Limb (tissue), 2 donors: ENCODE measurements at regions not wholly inside any gene's neighbourhood (a gene's known extent, or its start where the extent isn't known, plus 50 kb on each side); places are given as distances from the start of the nearest gene placed in this dataset.
"Not testable (repeated sequence)": the region's sequence is repeated elsewhere in the genome, so short reads cannot be mapped to it uniquely, and the experiment has no call there.

Source experiments
- DNase-seq, 2 donors: peaks; one replicate each; pipeline ENCODE4 v3.0.0-alpha.2; 2016; ENCODE audit errors: extremely low spot score in 2 of 2

DNA sequence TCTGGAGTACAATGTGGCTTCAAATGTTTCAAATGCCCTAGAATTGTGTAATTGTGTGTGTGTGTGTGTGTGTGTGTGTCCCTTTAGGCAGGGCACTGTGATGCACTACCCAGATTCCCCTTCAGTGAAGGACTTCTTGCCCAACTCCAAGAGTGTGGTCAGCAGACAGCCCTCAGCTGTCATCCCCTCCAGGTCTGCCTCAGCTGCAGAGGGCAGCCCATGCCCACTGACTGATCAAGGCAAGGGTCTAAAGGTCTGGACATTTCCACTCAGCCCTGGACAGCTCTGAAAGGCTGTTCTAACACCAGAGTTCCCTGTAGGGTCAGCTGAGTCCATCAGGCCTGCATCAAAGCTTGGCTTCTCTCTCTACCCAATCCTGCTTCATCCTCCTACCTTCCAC is 83.9 kb upstream of the USP9X start:
- DNase-seq: no peak

DNA sequence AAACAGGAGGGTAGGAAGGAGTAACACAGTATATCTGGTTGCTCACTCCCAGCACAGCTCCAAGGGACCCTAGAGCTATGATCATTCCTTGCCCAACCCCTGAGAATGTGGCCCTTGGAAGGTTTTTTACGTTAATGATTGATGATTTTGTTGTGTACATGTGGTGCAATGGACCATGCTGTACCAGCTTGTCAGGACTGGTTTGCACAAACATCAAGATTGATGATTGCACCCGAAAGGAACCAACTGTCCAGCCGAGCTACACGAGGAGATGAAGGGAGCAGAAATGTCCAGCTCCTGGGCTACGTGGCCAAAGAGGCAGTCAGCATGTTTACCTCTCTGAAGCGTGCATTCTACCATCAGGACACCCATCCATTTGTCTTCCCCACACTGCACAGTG is 83.2 kb upstream of the USP9X start:
- DNase-seq: no peak

DNA sequence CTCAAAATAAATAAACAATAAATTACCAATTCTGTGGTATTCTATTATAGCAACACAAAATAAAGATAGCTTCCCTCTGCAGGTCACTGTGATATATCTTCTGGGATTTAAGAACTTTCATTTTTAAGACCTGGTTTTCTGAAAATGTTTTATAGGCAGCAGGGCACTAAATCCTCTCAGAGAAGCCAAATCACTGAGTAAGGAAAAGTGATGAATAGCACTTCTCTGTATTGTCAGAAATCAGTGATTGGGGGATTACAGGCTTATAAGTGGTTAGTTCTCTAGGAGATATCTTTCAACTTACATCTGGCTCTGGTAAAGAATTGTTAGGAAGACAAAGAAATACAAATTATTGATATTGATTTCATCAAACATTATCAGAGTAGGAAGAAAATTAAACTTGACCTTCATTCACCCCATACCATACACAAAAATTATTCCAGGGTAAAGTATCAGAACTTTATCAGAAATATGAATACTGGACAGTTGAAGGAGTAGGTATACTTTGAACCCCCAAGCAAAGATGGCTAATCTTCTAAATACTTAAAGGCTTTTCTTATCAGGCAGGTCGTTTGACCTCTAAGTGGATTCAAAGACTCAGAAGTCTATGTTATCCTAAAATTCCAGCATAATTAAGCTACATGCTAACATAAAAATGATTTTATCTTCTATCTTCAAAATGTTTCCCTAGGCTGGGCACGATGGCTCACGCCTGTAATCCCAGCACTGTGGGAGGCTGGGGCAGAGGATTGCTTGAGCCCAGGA is 81.6 kb upstream of the USP9X start:
- no peak for DNase-seq

DNA sequence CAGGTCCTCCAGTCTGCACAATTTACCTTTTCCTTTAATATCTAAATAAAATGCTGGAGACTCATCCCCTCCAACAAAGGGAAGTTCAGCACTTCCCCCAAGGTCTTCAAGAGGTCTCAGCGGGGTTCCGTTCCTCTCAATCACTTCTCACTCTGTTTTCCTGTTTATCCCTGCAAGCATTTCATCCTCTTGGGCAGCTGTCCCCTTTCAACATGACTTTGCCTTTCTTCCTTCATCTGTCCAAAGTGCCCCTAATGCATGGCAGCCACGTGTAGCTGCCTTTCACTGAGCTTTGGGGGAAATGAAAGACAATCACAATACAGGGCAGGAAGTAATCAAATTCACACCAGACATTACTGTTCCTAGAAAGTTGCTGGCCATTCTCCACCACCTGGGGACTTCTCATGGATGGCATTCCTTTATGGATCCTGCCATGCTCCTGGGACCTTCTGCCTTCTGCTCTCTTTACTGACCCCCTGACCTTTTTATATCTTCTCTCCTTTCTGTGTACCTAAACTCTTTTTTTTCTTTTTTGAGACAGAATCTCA is 79.7 kb upstream of the USP9X start:
- no peak for DNase-seq

DNA sequence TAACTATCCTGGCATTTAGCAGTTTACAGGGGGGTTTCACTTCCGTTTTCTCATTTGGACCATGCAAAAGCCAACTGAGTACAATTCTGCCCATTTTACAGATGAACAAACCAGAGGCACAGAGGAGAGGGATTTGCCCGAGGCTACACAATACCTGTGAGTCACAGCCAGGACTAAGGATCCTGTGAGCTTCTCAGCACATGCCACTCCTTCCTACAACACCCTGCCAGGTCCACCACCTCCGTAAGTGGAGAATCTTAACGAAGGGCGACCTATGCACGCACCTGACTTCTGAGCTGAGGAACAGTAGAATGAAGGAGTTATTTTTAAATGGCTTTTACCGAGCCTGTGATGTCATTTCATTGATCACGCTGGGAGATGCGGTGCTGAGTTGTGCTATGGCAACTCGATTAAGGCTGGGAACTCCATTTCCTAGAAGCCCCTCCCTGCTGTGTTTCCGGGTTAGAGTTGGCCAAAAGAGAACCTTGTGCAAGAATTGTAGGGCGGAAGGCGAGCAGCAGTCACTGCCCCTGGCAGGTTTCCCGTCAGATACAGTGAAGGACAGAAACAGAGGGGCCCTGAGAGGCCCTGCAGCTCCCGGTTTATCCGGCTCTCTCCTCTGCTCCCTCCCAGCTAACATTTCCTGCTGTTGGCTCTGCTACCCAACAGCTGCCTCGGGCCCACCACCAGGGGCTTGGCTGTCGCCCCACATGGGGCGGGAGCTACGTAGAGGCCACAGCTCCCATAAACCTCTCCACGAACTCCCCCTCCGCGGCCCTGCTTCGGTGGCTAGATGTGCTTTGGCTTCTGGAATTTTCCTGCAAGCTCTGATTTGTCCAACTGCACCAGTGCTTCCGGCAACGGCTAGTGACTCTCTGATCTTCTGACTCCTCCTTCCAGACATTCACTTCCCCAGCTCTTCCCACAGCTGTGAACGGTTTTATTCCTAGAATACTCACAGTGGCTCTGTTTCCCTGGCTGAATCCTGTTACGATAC is 75.1 kb upstream of the USP9X start:
- DNase-seq: peak; percentile 84 to 89

DNA sequence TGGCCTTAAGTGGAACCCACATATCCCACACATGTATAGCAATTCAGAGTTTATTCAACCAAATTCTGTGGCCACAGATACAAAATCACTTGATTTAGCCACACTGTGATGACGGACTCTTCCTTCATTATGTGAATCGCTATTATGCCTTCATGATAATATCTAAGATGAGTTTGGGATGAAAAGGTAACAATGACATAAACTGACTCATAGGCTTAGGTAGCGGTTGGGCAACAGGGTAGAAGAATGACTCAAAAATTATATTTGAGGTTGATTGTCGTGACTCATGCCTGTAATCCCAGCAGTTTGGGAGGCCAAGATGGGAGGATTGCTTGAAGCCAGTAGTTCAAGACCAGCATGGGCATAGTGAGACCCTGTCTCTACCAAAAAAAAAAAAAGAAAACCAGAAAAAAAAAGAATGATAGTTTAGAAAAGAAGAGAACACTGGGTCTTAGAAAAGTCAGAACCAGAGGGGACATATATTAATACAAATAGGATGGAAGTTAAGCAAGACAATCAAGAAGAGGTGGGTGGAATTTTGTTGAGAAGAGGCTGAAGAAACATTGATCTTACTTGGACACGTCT is 70.4 kb upstream of the USP9X start:
- DNase-seq: no peak

DNA sequence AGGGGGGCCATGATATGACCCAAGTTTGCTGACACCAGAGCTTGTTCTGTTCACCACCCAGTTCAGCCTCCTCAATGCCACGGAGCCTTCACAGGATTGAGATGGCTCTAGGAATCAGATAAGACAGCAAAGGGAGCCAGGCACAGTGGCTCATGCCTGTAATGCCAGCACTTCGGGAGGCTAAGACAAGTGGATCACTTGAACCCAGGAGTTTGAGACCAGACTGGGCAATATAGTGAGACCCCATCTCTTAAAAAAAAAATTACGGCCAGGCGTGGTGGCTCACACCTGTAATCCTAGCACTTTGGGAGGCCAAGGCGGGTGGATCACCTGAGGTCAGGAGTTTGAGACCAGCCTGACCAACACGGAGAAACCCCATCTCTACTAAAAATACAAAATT is 67.5 kb upstream of the USP9X start:
- DNase-seq: not testable (repeated sequence)

DNA sequence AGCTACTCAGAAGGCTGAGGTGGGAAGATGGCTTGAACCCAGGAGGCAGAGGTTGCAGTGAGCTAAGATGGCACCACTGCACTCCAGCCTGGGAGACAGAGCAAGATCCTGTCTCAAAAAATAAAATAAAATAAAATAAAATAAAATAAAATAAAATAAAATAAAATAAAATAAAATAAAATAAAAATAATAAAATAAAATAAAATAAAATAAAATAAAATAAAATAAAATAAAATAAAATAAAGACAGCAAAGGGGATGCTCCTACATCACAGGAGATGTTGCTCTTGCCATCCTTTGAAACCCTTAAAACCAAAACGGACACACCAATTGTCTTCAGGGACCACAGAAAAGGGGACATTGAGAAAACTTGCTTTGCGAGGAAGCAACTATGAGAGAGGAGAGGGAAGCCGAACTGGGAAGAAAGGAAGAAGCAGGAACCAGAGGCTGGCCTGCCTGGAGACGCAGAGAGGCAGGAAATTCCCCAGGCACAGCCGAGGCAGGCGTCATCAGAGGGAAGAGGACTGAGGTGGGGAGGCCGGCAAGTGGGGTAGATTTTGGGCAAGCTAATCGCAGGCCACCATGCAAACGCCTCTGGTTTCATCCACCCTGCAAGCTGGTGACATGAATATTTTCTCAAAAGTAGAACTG is 66.7 kb upstream of the USP9X start:
- DNase-seq: not testable (repeated sequence)

DNA sequence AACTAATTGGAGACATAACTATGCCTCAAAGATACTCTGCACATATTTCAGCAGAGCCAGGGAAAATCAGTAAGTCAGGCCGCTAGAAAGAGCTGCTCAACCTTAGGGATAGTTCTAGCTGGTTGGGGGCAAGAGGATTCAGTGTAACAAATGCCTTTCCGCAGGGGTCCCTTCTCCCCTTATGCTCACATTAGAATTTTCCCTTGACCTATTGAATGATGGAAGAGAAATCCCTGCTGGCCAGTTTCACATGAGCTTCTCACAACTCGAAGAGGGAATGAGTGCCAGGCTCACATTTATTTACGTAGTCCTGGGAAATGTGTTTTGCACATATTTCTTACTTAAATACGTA is 66.2 kb upstream of the USP9X start:
- no peak for DNase-seq

DNA sequence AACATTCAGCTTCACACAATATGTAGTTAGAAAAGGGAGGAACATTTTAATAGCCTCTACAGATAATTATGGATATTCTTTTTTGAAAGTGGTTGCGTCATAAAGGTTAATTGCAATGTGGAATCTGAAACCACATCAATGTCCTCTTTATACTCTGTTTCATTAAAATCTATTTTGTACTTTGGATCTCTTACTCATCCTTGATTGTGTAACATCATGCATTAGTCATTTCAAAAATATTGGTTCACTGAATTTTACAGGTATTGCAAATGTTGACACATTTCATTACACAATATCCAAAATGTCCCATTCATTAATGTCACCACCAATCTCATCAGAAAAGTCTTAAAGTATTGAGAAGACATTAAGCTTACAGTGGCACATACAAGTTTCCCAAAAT is 62.7 kb upstream of the USP9X start:
- no peak for DNase-seq

DNA sequence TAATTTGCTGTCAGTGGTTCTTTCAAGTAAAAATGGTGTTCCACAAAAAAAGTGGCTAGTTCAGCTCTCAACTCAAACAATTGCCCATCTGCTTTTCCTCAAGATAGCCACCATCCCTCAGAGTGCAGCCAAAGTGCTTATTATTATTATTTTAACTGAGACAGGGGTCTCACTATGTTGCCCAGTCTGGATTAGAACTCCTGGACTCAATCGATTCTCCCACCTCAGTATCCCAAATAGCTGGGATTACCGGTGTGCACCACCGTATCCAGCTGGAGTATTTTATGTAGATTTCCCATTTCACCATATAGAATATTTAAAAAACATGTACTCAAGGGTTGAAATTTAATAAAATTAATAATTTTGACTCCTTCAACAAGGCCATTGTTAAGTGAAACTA is 62.1 kb upstream of the USP9X start:
- DNase-seq: no peak

DNA sequence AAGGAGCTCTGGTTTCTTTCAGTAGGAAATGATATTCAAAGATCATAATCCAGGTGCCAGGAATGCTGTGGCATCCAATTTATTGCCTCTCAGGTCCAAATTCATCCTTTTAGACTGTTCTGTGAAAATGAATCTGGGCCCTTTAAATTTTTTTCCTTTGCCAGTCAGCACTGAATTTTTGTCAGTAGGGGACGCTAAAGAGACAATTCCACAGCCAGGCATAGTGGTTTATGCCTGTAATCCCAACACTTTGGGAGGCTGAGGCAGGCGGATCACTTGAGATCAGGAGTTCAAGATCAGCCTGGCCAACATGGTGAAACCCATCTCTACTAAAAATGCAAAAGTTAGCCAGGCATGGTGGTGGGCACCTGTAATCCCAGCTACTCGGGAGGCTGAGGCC is 60.9 kb upstream of the USP9X start:
- not testable (repeated sequence) for DNase-seq

DNA sequence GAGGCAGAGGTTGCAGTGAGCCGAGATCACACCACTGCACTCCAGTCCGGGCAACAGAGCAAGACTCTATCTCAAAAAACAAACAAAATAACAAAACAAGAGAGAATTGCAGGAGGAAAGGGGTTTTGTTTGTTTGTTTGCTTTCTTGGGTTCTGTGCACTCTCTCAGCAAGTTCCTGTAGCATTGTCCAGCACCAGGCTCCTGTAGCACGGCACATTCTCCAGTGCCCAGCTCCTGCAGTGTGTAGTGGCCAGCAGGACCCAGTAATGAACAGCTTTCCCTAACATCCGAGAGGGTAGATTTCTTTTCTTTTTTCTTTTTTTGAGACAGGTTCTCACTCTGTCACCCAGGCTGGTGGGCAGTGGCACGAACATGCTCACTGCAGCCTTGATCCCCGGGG is 60.5 kb upstream of the USP9X start:
- DNase-seq: no peak

DNA sequence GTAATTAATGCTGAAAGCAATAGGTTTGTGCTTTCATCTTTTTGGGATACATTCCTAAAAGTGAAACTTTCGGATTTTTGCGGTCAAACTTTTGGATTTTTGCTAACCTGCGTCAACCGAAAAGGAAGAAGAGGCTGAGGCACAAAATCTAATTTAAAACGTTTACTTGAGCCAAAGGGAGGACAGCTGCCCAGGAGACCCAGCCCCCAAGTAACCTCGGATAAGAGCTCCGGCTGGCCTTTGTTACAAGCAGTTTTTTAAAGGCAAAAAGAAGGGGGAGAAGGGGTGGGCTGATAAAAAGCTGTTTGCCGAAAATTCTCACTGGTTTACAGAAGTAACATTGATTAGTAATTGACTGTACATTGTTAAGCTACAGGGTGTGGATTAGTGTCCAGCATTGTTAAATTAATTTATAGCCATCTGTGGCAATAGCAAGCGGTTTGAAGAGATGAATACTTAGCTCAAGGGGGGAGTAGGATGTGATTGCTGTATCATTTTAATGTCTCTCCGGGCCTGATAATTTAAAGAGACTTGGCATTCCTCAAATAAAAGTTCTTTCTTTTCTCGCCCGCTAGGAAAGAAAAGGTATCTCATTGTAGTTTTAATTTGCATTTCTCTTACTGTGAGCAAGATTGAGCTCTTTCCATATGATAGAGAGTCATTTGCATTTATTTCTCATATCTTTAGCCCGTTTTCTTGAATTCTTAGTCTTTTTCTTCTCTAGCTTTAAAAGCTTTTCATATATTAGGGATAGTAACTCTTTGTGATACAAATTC is 59.1 kb upstream of the USP9X start:
- DNase-seq: no peak

DNA sequence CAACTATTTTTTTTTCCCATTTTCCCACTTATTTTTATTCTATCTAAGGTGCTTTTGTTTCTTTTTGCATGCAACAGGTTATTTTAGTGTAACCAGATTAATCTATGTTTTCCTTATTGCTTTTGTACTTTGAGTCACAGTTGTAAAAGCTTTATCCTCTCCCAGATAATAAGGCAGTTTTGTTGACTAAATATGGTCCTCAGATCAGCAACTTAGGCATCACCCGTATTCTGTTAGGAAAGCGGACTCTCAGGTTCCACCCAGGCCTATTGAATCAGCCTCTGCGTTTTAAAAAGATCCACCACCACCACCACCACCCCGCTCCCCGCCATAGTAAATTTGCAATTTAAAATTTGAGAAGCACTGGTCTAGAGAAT is 58.6 kb upstream of the USP9X start:
- no peak for DNase-seq

DNA sequence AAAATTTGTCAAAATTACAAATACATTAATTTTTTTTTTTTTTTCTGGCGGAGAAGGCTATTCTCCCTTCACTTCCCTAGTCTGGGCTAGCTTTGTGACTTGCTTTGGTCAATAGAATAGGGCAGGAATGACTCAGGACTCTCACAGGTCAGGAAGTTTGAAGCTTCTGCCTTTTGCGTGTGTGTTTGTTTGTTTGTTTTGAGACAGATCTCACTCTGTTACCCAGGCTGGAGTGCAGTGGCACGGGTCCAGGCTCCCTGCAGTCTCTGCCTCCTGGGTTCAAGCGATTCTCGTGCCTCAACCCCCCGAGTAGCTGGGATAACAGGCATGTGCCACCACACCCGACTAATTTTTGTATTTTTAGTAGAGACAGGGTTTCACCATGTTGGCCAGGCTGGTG is 55.9 kb upstream of the USP9X start:
- DNase-seq: no peak

DNA sequence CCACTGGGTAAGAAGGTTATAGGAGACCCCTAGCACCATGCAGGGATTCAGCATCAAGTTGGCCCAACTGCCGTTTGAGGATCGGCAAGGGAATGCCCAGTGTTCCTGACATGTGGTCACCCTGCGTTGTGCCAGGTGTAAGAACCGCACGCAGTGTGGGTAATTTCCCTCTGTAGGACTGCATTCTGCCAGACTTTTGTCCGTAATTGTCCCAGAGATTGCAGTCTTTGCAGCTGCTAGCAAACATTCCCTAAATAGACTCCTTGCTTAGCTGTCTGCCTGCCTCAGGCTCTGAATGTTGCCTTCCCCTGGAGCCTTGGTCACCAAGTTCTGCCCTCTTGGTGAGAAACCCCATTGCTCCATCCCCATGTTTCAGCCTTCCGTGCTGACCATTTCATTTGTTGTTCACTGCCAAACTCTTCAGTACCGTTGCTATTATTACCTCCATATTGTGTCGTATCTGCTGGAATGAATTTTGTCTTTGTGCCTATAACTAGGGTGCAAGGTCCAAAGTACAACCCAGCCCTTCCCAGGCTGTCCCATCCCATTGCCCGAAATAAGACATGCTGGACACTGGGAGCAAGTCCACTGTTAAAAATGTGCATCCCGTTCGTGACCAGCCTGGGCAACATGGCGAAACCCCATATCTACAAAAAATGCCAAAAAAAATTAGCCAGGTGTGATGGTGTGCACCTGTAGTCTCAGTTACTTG is 53.8 kb upstream of the USP9X start:
- no peak for DNase-seq

DNA sequence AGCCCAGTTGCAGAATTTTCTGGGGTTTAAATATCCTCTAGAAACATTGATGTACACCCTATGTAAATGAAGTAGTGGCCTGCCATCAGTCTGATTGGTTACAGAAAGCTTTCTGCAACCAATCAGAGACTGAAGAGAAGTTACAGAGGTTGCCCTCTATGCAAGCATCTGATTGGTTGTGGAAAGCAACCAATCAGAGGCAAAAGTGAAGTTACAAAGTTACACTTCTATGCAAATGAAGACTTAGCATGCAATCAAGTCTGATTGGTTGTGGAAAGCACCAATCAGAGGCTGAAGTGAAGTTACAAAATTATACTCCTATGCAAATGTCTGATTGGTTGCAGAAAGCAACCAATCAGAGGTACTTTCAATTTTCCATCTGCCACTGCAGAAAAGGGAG is 51.9 kb upstream of the USP9X start:
- no peak for DNase-seq

DNA sequence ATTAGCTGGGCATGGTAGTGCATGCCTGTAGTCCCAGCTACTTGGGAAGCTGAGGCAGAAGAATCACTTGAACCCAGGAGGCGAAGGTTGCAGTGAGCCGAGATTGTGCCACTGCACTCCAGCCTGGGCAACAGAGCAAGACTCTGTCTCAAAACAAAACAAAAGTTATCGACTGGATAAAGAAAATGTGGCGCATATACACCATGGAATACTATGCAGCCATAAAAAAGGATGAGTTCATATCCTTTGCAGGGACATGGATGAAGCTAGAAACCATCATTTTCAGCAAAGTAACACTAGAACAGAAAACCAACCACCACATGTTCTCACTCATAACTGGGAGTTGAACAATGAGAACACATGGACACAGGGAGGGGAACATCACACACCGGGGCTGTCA is 50.3 kb upstream of the USP9X start:
- DNase-seq: not testable (repeated sequence)
